SK-MEL-5 (cell line): ENCODE measurements at regions not wholly inside any gene's neighbourhood (a gene's known extent, or its start where the extent isn't known, plus 50 kb on each side); places are given as distances from the start of the nearest gene placed in this dataset.

Source experiments
- DNase-seq: peaks from one replicate; pipeline ENCODE4 v3.0.0-alpha.2; 2016; ENCODE audit warnings: low read depth, low spot score
- in situ Hi-C: cut with HindIII; loops from 2 replicates; pipeline ENCODE4 v1.10.0; 2016; ENCODE audit warnings: low sequenced_read_pairs, high pct_unique_total_duplicates, low pct_unique_long_range_greater_than_20kb
- small RNA-seq, 2 experiments: library from RNA; depleted of rRNA; stranded (forward); fragments of <200 nt; gene quantifications; one replicate each; pipeline ENCODE3, GENCODE V24; 2014

GRCh38 chr12:30813525-30814294 lies 59.0 kb upstream of the CAPRIN2 start:
- no peak for DNase-seq
- in situ Hi-C loops: no loop called here

- no peak for DNase-seq
- in situ Hi-C loops: no loop called here
Measured at GRCh38 chr12:30811966-30812365, 57.2 kb upstream of the CAPRIN2 start.

GRCh38 chr12:30810918-30811317 lies 56.2 kb upstream of the CAPRIN2 start:
- DNase-seq: no peak
- in situ Hi-C loops: no loop called here

DNA sequence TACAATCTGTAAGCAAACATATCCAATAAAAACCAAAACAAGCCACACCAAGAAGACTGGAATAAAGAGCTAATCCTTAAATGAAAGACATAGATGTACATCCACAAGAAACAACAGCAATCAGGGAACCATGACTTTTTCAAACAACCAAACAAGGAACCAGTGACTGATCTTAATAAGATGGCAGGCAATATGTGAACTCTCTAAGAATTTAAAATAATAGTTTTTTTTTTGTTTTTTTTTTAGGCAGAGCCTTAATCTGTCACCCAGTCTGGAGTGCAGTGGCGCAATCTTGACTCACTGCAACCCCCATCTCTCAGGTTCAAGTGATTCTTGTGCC lies 52.9 kb upstream of the CAPRIN2 start:
- in situ Hi-C loops: no loop called here
- DNase-seq: no peak

- in situ Hi-C loops: no loop called here
- DNase-seq: peak; percentile 79
Measured at GRCh38 chr12:30806989-30807694, 52.4 kb upstream of the CAPRIN2 start.

DNA sequence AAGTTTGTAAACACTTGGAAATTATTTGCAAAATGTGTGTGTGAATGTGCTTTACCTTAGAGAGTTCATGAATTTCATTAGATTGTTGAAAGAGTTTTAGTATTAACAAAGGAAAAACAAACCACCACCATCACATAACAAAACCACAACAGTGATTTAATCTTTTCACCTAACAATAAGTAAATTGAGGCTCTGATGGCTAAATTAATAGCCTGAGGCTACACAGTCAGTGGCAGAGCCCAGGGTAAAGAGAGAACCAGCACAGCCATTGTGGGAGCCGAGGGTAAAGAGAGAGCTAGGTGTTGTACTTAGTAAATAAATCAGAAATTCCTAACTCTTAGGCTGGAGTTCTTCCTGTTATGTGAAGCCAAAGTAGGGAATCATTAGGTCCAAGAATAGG lies 51.2 kb upstream of the CAPRIN2 start:
- in situ Hi-C loops: no loop called here
- DNase-seq: no peak

Small RNAs in the stretch of these regions (small RNA-seq; reads per million reads assigned to genes)
- 0 reads per million in 2 experiments for gene PPIAP44
